NCI-H1105 treated with DMSO at 0.1 percent for 48 hours (cell line): ENCODE measurements at regions not wholly inside any gene's neighbourhood (a gene's known extent, or its start where the extent isn't known, plus 50 kb on each side); places are given as distances from the start of the nearest gene placed in this dataset.

Experiments
- DNase-seq: peaks from one replicate; lab custom pipeline; 2025; lab: John Stamatoyannopoulos, UW

- DNase-seq = no peak
Measured at GRCh38 chr22:22148905-22149304, 95.7 kb upstream of the VPREB1 start.

- no peak for DNase-seq
Measured at GRCh38 chr22:22144858-22145257, 99.7 kb upstream of the VPREB1 start.

- DNase-seq = no peak
Measured at GRCh38 chr22:22143448-22143847, 101.1 kb upstream of the VPREB1 start.

- no peak for DNase-seq
Measured at GRCh38 chr22:22142661-22143060, 101.9 kb upstream of the VPREB1 start.

GRCh38 chr22:22141771-22142591 lies 102.6 kb upstream of the VPREB1 start:
- no peak for DNase-seq

GRCh38 chr22:22141031-22141430 lies 103.6 kb upstream of the VPREB1 start:
- no peak for DNase-seq

GRCh38 chr22:22139364-22139763 lies 105.2 kb upstream of the VPREB1 start:
- DNase-seq = no peak

GRCh38 chr22:22138915-22139314 lies 105.7 kb upstream of the VPREB1 start:
- DNase-seq = no peak

GRCh38 chr22:22137891-22138290 lies 106.7 kb upstream of the VPREB1 start:
- DNase-seq = no peak

- no peak for DNase-seq
Measured at GRCh38 chr22:22133910-22134309, 110.7 kb upstream of the VPREB1 start.

GRCh38 chr22:22130953-22131608 lies 113.5 kb upstream of the VPREB1 start:
- no peak for DNase-seq

- no peak for DNase-seq
Measured at GRCh38 chr22:22129387-22129786, 115.2 kb upstream of the VPREB1 start.

- DNase-seq = no peak
Measured at GRCh38 chr22:22128440-22128839, 116.1 kb upstream of the VPREB1 start.

GRCh38 chr22:22127100-22127499 lies 117.5 kb upstream of the VPREB1 start:
- DNase-seq = no peak

GRCh38 chr22:22125579-22126468 lies 118.8 kb upstream of the VPREB1 start:
- DNase-seq = no peak

- DNase-seq = no peak
Measured at GRCh38 chr22:22125028-22125578, 119.5 kb upstream of the VPREB1 start.

GRCh38 chr22:22124374-22124773 lies 120.2 kb upstream of the VPREB1 start:
- no peak for DNase-seq

- DNase-seq = no peak
Measured at GRCh38 chr22:22123960-22124278, 120.7 kb upstream of the VPREB1 start.

GRCh38 chr22:22123118-22123959 lies 121.2 kb upstream of the VPREB1 start:
- DNase-seq = no peak

- no peak for DNase-seq
Measured at GRCh38 chr22:22122348-22123117, 122.1 kb upstream of the VPREB1 start.

GRCh38 chr22:22121445-22121844 lies 123.1 kb upstream of the VPREB1 start:
- no peak for DNase-seq
